ENCODE measurements at regions not wholly inside any gene's neighbourhood (a gene's known extent, or its start where the extent isn't known, plus 50 kb on each side); places are given as distances from the start of the nearest gene placed in this dataset.
"Not testable (repeated sequence)": the region's sequence is repeated elsewhere in the genome, so short reads cannot be mapped to it uniquely, and the experiment has no call there.

- not testable (repeated sequence) for TF ChIP-seq CTCF (IDR thresholded peaks at IDR 0.05); POLR2AphosphoS5 (IDR thresholded peaks at IDR 0.05; ENCODE audit: low read depth, low read length); SIN3A (IDR thresholded peaks at IDR 0.05; ENCODE audit: borderline replicate concordance, insufficient read depth, low read depth, low read length); REST (IDR thresholded peaks at IDR 0.05; ENCODE audit: insufficient read depth in 1 of 2, low read depth in 2 of 2, low read length in 1 of 2)
These were observed 139.5 kb upstream of the DCAF8L1 start for GRCh38 chrX:28120580-28121245.

Data from Panc1 (cell line).